Neuronal stem cell (in vitro differentiated cells): ENCODE measurements at regions not wholly inside any gene's neighbourhood (a gene's known extent, or its start where the extent isn't known, plus 50 kb on each side); places are given as distances from the start of the nearest gene placed in this dataset.
A peak's percentile ranks its signal among the peaks of the same experiment; 100 is the strongest.

Source experiments
- DNase-seq: peaks from one replicate; pipeline ENCODE4 v3.0.0-alpha.2; 2013; ENCODE audit warnings: low spot score
- H2AFZ ChIP-seq: one replicate; pipeline ENCODE4 v1.6.1; 2013; ENCODE audit warnings: mild to moderate bottlenecking, low read length, inconsistent platforms
- H2AK5ac ChIP-seq: 2 replicates; pipeline ENCODE4 v1.6.1; 2013; ENCODE audit warnings: low read depth, mild to moderate bottlenecking, inconsistent platforms, low read length, moderate library complexity, mixed read lengths
- H2BK120ac ChIP-seq: 2 replicates; pipeline ENCODE4 v1.6.1; 2013; ENCODE audit warnings: low read depth, mild to moderate bottlenecking, inconsistent platforms, low read length, moderate library complexity, mixed read lengths
- H2BK12ac ChIP-seq: one replicate; pipeline ENCODE4 v1.6.1; 2013; ENCODE audit warnings: low read length, inconsistent platforms
- H2BK15ac ChIP-seq: 2 replicates; pipeline ENCODE4 v1.6.1; 2013; ENCODE audit warnings: mild to moderate bottlenecking, low read length, inconsistent platforms, mixed read lengths
- H2BK5ac ChIP-seq: one replicate; pipeline ENCODE4 v1.6.1; 2013; ENCODE audit warnings: inconsistent platforms, mild to moderate bottlenecking, low read length, moderate library complexity
- H3K14ac ChIP-seq: one replicate; pipeline ENCODE4 v1.6.1; 2013; ENCODE audit warnings: low read length, inconsistent platforms
- H3K18ac ChIP-seq: 2 replicates; pipeline ENCODE4 v1.6.1; 2013; ENCODE audit warnings: low read length, inconsistent platforms
- H3K23ac ChIP-seq: 2 replicates; pipeline ENCODE4 v1.6.1; 2013; ENCODE audit warnings: low read depth, mild to moderate bottlenecking, mixed read lengths, low read length, inconsistent platforms; ENCODE audit not compliant: poor library complexity
- H3K27ac ChIP-seq: replicated peaks from 3 replicates; pipeline ENCODE4 v1.5.1; 2013; ENCODE audit warnings: low read length, inconsistent platforms
- H3K27me3 ChIP-seq, 3 experiments: 2 replicates each; pipeline ENCODE4 v1.6.1; 2013; ENCODE audit warnings: low read length in 3 of 3, mild to moderate bottlenecking in 2 of 3, inconsistent platforms in 1 of 3, low read depth in 1 of 3, mixed read lengths in 1 of 3, moderate library complexity in 1 of 3; ENCODE audit not compliant: control insufficient read depth in 3 of 3, insufficient read depth in 3 of 3
- H3K36me3 ChIP-seq, 2 donors: replicated peaks in 1 of 2; 2 replicates each; pipeline ENCODE4 v1.6.1; 2013; ENCODE audit warnings: low read length in 2 of 2; ENCODE audit not compliant: control insufficient read depth in 2 of 2, insufficient read depth in 2 of 2
- H3K4ac ChIP-seq: 2 replicates; pipeline ENCODE4 v1.6.1; 2013; ENCODE audit warnings: inconsistent platforms, mild to moderate bottlenecking, low read length, moderate library complexity
- H3K4me1 ChIP-seq, 2 donors: 1 replicate in 1 of 2; 2 replicates in 1 of 2; pipeline ENCODE4 v1.6.1; 2013; ENCODE audit warnings: low read length in 2 of 2, low read depth in 1 of 2; ENCODE audit not compliant: control insufficient read depth in 2 of 2, insufficient read depth in 1 of 2
- H3K4me2 ChIP-seq: one replicate; pipeline ENCODE4 v1.6.1; 2013; ENCODE audit warnings: mild to moderate bottlenecking, low read length, inconsistent platforms; ENCODE audit not compliant: insufficient read depth, poor library complexity, severe bottlenecking
- H3K4me3 ChIP-seq, 2 donors: 2 replicates each; pipeline ENCODE4 v1.5.1; 2013; ENCODE audit warnings: low read length in 2 of 2, mild to moderate bottlenecking in 2 of 2, inconsistent platforms in 1 of 2, moderate library complexity in 1 of 2
- H3K79me1 ChIP-seq: one replicate; pipeline ENCODE4 v1.6.1; 2013; ENCODE audit warnings: low read depth, mild to moderate bottlenecking, inconsistent platforms, low read length, moderate library complexity
- H3K9ac ChIP-seq: one replicate; pipeline ENCODE4 v1.6.1; 2013; ENCODE audit warnings: mild to moderate bottlenecking, low read depth, low read length, inconsistent platforms; ENCODE audit not compliant: poor library complexity
- H3K9me3 ChIP-seq, 2 donors: replicated peaks in 1 of 2; 2 replicates each; pipeline versions ENCODE3 to v1.6.1; 2013; ENCODE audit warnings: low read length in 2 of 2, mild to moderate bottlenecking in 2 of 2, inconsistent platforms in 1 of 2, low read depth in 1 of 2, mixed read lengths in 1 of 2, moderate library complexity in 1 of 2; ENCODE audit not compliant: control insufficient read depth in 2 of 2, insufficient read depth in 1 of 2
- H4K8ac ChIP-seq: one replicate; pipeline ENCODE4 v1.6.1; 2013; ENCODE audit warnings: low read depth, mild to moderate bottlenecking, inconsistent platforms, low read length, moderate library complexity
- H4K91ac ChIP-seq: one replicate; pipeline ENCODE4 v1.6.1; 2013; ENCODE audit warnings: low read length, low read depth, mild to moderate bottlenecking, inconsistent platforms; ENCODE audit not compliant: poor library complexity
- WGBS, 2 donors: extraction: QIAGEN DNeasy Blood & Tissue Kit; methylation state at CpG; one replicate each; pipeline ENCODE4 v1.1.7; 2013; ENCODE audit warnings: missing lambda C conversion rate in 2 of 2, mixed read lengths in 1 of 2; ENCODE audit not compliant: insufficient read length in 2 of 2, insufficient replicate concordance in 1 of 2; ENCODE audit errors: extremely low coverage in 2 of 2; 5-methylcytosine and 5-hydroxymethylcytosine counted together

- Histone ChIP-seq H3K79me1 (no peaks in the 10 kb centered on the region), H3K4me2 (no peak overlapping the region), H3K36me3 (no peaks in the 10 kb centered on the region), H2BK5ac (no peak overlapping the region), H3K9ac (no peak overlapping the region), H2AK5ac (no peak overlapping the region), H3K9me3 (peaks cover 0 to 4% of the 10 kb centered on the region in 2 donors), H3K4ac (no peak overlapping the region), H3K27me3 (no peaks in the 10 kb centered on the region), H3K4me3 (no peak overlapping the region), H3K23ac (no peak overlapping the region), H3K18ac (no peak overlapping the region), H2BK15ac (no peak overlapping the region), H2AFZ (no peak overlapping the region), H2BK120ac (no peak overlapping the region), H3K4me1 (no peaks in the 10 kb centered on the region), H4K8ac (no peak overlapping the region), H2BK12ac (no peak overlapping the region), H3K14ac (no peak overlapping the region), H4K91ac (no peak overlapping the region), H3K27ac (no peak overlapping the region)
- no peak for DNase-seq
- no CpG with 5 or more reads among the region's 2 CpGs for WGBS, 2 donors
Observed at GRCh38 chr9:38240051-38240450, 152.5 kb upstream of the ALDH1B1 start.

- Histone ChIP-seq H2AFZ (no peak overlapping the region), H2AK5ac (no peak overlapping the region), H3K27ac (no peak overlapping the region), H2BK12ac (no peak overlapping the region), H3K18ac (no peak overlapping the region), H3K27me3 (peaks cover 0 to 4% (median 0%) of the 10 kb centered on the region in 3 experiments), H2BK120ac (no peak overlapping the region), H4K8ac (no peak overlapping the region), H3K9me3 (peaks cover 0 to 2% of the 10 kb centered on the region in 2 donors), H4K91ac (no peak overlapping the region), H3K4ac (no peak overlapping the region), H3K4me2 (no peak overlapping the region), H2BK5ac (no peak overlapping the region), H3K36me3 (no peaks in the 10 kb centered on the region), H3K4me3 (no peak overlapping the region), H3K79me1 (no peaks in the 10 kb centered on the region), H3K4me1 (peaks cover 0 to 5% of the 10 kb centered on the region in 2 donors), H3K23ac (no peak overlapping the region), H3K14ac (peak overlapping the region; percentile 22), H3K9ac (no peak overlapping the region), H2BK15ac (no peak overlapping the region)
- WGBS, 2 donors, result no CpG with 5 or more reads among the region's 5 CpGs
- no peak for DNase-seq
Observed at GRCh38 chr9:38235244-38235643, 157.3 kb upstream of the ALDH1B1 start.

DNA sequence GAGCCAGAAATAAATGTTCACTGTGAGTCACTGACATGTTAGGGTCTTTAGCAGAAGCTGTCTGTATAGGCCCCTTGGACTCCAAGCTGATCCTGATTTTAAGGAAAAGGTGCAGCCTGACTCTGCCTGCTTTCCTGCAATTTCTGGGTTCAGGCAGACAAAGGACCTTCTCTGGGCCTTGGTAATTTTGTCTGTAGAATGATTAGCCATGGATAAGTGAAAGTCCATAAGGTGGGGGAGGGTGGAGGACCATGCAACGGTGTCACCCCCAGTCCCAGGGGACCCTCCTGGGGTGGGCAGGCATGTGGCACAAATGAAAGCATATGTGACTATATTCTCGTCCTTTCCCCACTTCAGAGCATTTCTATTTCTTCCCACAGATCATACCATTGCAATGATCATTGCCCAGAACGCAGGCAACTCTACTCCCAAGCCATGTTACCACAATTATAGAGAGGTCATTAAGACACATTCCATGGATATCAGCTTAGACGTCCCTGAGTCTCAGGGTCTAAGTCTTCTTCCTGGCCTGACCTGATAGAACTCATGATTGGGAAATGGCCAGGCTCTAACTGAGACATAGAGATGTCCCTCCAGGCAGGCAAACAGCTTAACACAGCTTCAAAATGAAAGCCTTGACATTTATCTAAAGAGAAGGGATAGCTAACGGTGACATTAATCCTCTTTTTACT lies 157.9 kb upstream of the ALDH1B1 start:
- H4K8ac ChIP-seq, result no peak overlapping the region
- H3K9ac ChIP-seq, result no peak overlapping the region
- no peak overlapping the region for H2BK12ac ChIP-seq
- no peak overlapping the region for H2BK5ac ChIP-seq
- no peak overlapping the region for H3K4ac ChIP-seq
- H2BK15ac ChIP-seq, result no peak overlapping the region
- no peaks in the 10 kb centered on the region for H3K36me3 ChIP-seq
- H3K4me2 ChIP-seq, result no peak overlapping the region
- no peaks in the 10 kb centered on the region for H3K79me1 ChIP-seq
- no peak overlapping the region for H2AK5ac ChIP-seq
- no peak overlapping the region for H3K14ac ChIP-seq
- no peak overlapping the region for H3K4me3 ChIP-seq
- no peaks in the 10 kb centered on the region for H3K9me3 ChIP-seq
- WGBS, 2 donors, result no CpG with 5 or more reads among the region's 5 CpGs
- H2BK120ac ChIP-seq, result no peak overlapping the region
- no peak for DNase-seq
- peaks cover 0 to 4% (median 0%) of the 10 kb centered on the region in 3 experiments for H3K27me3 ChIP-seq
- no peak overlapping the region for H2AFZ ChIP-seq
- no peak overlapping the region for H3K18ac ChIP-seq
- no peak overlapping the region for H3K23ac ChIP-seq
- H3K27ac ChIP-seq, result no peak overlapping the region
- H4K91ac ChIP-seq, result no peak overlapping the region
- H3K4me1 ChIP-seq, result peaks cover 0 to 8% of the 10 kb centered on the region in 2 donors

DNA sequence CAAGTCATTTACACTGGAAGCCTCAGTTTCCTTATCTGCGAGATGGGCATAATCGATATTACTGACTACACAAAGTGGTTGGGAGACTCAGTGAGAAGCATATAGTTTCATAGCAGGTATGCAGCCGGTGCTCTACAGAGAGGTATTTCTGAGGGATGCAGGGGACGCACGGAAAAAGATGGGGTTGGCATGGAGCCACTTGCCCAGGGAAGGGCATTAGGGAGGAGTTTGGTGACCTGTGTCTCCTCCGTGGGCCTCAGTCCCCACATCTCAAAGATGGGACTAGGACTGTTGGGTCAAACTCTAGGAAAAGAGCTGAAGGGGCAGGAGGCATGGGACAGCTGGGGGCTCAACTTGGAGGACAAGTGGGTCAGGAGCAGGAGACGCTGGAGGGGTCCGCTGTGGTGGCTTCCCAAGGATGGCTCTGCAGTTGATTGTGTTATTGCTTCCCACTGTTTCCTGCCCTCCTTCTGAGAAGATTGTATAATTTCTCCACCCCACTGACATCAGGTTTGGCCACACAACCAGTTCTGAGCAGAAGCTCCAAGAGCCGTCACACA lies 158.6 kb upstream of the ALDH1B1 start:
- Histone ChIP-seq H3K18ac (no peak overlapping the region), H3K79me1 (no peaks in the 10 kb centered on the region), H3K14ac (no peak overlapping the region), H3K4ac (no peak overlapping the region), H2AFZ (no peak overlapping the region), H3K9ac (no peak overlapping the region), H3K4me2 (no peak overlapping the region), H3K27me3 (peaks cover 0 to 6% (median 0%) of the 10 kb centered on the region in 3 experiments), H2BK120ac (no peak overlapping the region), H4K91ac (no peak overlapping the region), H3K23ac (no peak overlapping the region), H3K4me1 (peaks cover 3 to 15% of the 10 kb centered on the region in 2 donors), H2BK12ac (no peak overlapping the region), H3K27ac (no peak overlapping the region), H2BK15ac (no peak overlapping the region), H2AK5ac (no peak overlapping the region), H3K4me3 (no peak overlapping the region), H3K9me3 (no peaks in the 10 kb centered on the region), H4K8ac (no peak overlapping the region), H3K36me3 (no peaks in the 10 kb centered on the region), H2BK5ac (no peak overlapping the region)
- no CpG with 5 or more reads among the region's 9 CpGs for WGBS, 2 donors
- DNase-seq, result no peak
